WTC11 (cell line): ENCODE measurements at regions not wholly inside any gene's neighbourhood (a gene's known extent, or its start where the extent isn't known, plus 50 kb on each side); places are given as distances from the start of the nearest gene placed in this dataset.

ENCODE experiments used
- CTCF ChIP-seq: fragments of 200-600 bp; IDR thresholded peaks from 2 replicates; pipeline ENCODE4 v1.8.0; 2022; ENCODE audit warnings: antibody characterized with exemption
- E2F1 ChIP-seq: sonication (generic); formaldehyde crosslinking; IDR thresholded peaks from 2 replicates; pipeline ENCODE4 v1.8.0; 2022; ENCODE audit warnings: mild to moderate bottlenecking, missing genetic modification reagents
- FOXP4 ChIP-seq: sonication (generic); formaldehyde crosslinking; IDR thresholded peaks from 2 replicates; pipeline ENCODE4 v1.8.0; 2022; ENCODE audit warnings: mild to moderate bottlenecking, missing genetic modification reagents
- NFYB ChIP-seq: sonication (generic); formaldehyde crosslinking; conservative IDR thresholded peaks from 2 replicates; pipeline ENCODE4 v1.8.0; 2022; ENCODE audit warnings: low read depth, missing genetic modification reagents
- RELA ChIP-seq: sonication (generic); formaldehyde crosslinking; IDR thresholded peaks from 2 replicates; pipeline ENCODE4 v1.8.1; 2022; ENCODE audit warnings: missing genetic modification reagents, mild to moderate bottlenecking, borderline replicate concordance
- ZNF121 ChIP-seq: sonication (generic); formaldehyde crosslinking; IDR thresholded peaks from 2 replicates; pipeline ENCODE4 v1.8.0; 2023; ENCODE audit warnings: missing genetic modification reagents

- TF ChIP-seq CTCF (peak; percentile 66), RELA (no peak), ZNF121 (no peak), FOXP4 (CRISPR knock-in tag) (no peak), E2F1 (CRISPR knock-in tag) (no peak), NFYB (CRISPR knock-in tag) (no peak)
Observed at GRCh38 chr3:28726840-28727239, 378.2 kb upstream of the AZI2 start.
